ENCODE measurements at regions not wholly inside any gene's neighbourhood (a gene's known extent, or its start where the extent isn't known, plus 50 kb on each side); places are given as distances from the start of the nearest gene placed in this dataset.

DNA sequence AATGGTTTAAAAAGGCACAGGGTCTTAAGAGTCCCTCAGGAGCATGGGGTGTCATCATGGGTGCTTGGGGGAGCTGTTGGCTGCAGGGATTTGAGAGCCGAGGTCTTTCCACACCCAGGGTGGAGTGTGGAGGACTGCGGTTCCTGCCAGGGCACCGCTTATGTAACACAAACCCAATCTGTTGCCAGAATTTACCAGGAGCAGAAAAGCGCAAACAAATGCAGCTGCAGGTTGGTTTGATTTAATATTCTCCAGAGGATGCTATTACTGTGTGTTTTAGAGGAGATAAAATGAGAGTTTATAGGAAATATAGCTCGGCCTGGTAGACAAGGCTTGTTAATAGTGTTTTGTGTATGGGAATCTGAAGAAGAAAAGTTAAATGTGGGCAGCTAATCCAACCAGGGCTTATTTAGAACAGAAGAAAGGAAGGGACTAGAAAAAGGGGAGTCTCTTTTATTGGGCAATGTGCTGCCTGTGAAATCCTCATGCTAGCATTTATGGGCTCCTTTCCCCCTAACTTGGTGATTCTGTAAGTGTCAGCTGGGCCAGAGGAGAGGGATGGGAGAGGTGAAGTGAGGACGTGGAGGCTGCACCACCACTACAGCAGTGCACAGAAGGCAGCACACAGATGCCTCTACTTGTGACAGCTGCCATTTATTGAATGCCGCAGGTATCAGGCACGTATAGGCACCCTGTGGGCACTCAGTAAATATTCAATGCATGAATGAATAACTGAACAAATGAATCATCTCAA lies 174.7 kb downstream of the KATNIP start:
- Histone ChIP-seq H3K4me3 (ENCODE audit: insufficient read depth, low read depth, low read length) (no peak overlapping the region), H4K8ac (ENCODE audit: low read depth in 2 of 2, low read length in 2 of 2) (no peak overlapping the region), H3K4me1 (ENCODE audit: control insufficient read depth, insufficient read depth, low read length) (peaks cover 5% of the 10 kb centered on the region), H2AK5ac (ENCODE audit: low read depth, low read length) (no peak overlapping the region), H4K91ac (ENCODE audit: insufficient read depth, low read depth, low read length) (no peak overlapping the region), H3K14ac (replicated peaks; ENCODE audit: low read depth, low read length) (no peak overlapping the region), H4K5ac (ENCODE audit: low read depth, low read length) (no peak overlapping the region), H2AFZ (replicated peaks; ENCODE audit: low read length, poor library complexity) (no peak overlapping the region), H3K9me1 (ENCODE audit: insufficient read depth, low read length) (0 out of 2 replicates have a peak, but pooled peaks cover 3% of the 10 kb centered on the region), H4K20me1 (ENCODE audit: insufficient read depth, low read length) (no peaks in the 10 kb centered on the region), H2BK15ac (ENCODE audit: low read depth, low read length) (no peak overlapping the region), H2BK20ac (ENCODE audit: low read depth, low read length) (no peak overlapping the region), H3K27me3 (ENCODE audit: control insufficient read depth, insufficient read depth, low read length) (no peaks in the 10 kb centered on the region), H3K79me1 (ENCODE audit: low read depth in 1 of 2, low read length in 2 of 2) (no peaks in the 10 kb centered on the region), H3K27ac (ENCODE audit: insufficient read depth, low read length) (no peak overlapping the region), H2BK120ac (ENCODE audit: low read depth, low read length) (no peak overlapping the region), H3K23ac (ENCODE audit: low read depth, low read length) (no peak overlapping the region), H3K4me2 (ENCODE audit: low read depth, low read length) (no peak overlapping the region), H3K36me3 (ENCODE audit: control insufficient read depth, insufficient read depth, low read length) (peaks cover 15% of the 10 kb centered on the region), H3K9ac (ENCODE audit: low read depth, low read length) (no peak overlapping the region), H2AK9ac (replicated peaks; ENCODE audit: low read depth, low read length, poor library complexity) (no peak overlapping the region), H3K4ac (ENCODE audit: low read depth, low read length) (no peak overlapping the region), H3K56ac (ENCODE audit: extremely low read depth, insufficient read depth, low read length) (no peak overlapping the region), H2BK5ac (ENCODE audit: low read depth, low read length, poor library complexity, severe bottlenecking) (no peak overlapping the region), H3K18ac (ENCODE audit: low read depth, low read length) (no peak overlapping the region), H3K9me3 (ENCODE audit: control insufficient read depth, insufficient read depth, low read length) (no peaks in the 10 kb centered on the region)
- no TSS peak for BruUV-seq (replicated peaks)
- ATAC-seq (ENCODE audit: low read depth) (no peak), DNase-seq (no peak)
- 60% methylated on average over 2 of the region's 8 CpGs; no CpG with 5 or more reads in 1 of the 2 experiments for WGBS, 2 experiments (ENCODE audit: extremely low coverage in 2 of 2, insufficient read length in 1 of 2)
- ChIA-PET POLR2A (ENCODE audit: unreplicated experiment) (no interaction called here), CTCF (interaction anchor here (1.3 kb wide), 1 partner anchor 17 kb away, joined by 5 read pairs; no protein-coding TSS in a partner anchor)
- dilution Hi-C loops (cut with HindIII; ENCODE audit: low sequenced_read_pairs, unreplicated experiment): no loop called here
- intact Hi-C loops (cut with micrococcal nuclease): no loop called here
- TF ChIP-seq CEBPB (IDR thresholded peaks at IDR 0.05; ENCODE audit: low read depth, low read length) (no peak), USF2 (IDR thresholded peaks at IDR 0.05; ENCODE audit: low read depth, low read length) (no peak), RCOR1 (IDR thresholded peaks at IDR 0.05; ENCODE audit: insufficient replicate concordance, low read length) (no peak), MAFK (IDR thresholded peaks at IDR 0.05; ENCODE audit: low read depth, low read length) (no peak), RFX5 (IDR thresholded peaks at IDR 0.05; ENCODE audit: low read depth, low read length) (no peak), CHD1 (IDR thresholded peaks at IDR 0.05; ENCODE audit: low read depth, low read length) (no peak), POLR2A (IDR thresholded peaks at IDR 0.05; ENCODE audit: low read depth, low read length) (no peak), RAD21 (IDR thresholded peaks at IDR 0.05; ENCODE audit: low read length) (no peak)
- in situ Hi-C loops (cut with MboI; ENCODE audit: low sequenced_read_pairs): no loop called here

Data from IMR-90 (cell line).